ENCODE measurements at regions not wholly inside any gene's neighbourhood (a gene's known extent, or its start where the extent isn't known, plus 50 kb on each side); places are given as distances from the start of the nearest gene placed in this dataset.

DNA sequence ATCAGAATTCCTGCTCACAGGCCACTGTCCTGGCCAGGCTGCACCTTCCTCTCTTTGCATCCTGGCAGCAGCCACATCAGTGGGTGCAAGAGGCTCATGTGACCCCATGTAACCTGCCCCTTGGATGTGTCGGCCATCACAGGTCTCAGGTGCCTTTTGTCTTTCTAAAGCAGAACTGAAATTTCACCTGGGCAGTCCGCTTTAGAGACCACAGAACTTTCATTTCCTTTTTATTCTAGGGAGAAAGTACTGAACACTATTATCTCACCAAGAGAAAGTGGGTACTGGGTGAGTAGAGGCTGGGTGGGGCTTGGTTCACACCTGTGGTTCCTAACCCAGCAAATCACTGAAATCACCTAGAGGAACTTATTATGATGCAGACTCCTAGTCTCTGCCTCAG is 51.7 kb upstream of the NUP160 start:
- TF ChIP-seq, protein P1, sequence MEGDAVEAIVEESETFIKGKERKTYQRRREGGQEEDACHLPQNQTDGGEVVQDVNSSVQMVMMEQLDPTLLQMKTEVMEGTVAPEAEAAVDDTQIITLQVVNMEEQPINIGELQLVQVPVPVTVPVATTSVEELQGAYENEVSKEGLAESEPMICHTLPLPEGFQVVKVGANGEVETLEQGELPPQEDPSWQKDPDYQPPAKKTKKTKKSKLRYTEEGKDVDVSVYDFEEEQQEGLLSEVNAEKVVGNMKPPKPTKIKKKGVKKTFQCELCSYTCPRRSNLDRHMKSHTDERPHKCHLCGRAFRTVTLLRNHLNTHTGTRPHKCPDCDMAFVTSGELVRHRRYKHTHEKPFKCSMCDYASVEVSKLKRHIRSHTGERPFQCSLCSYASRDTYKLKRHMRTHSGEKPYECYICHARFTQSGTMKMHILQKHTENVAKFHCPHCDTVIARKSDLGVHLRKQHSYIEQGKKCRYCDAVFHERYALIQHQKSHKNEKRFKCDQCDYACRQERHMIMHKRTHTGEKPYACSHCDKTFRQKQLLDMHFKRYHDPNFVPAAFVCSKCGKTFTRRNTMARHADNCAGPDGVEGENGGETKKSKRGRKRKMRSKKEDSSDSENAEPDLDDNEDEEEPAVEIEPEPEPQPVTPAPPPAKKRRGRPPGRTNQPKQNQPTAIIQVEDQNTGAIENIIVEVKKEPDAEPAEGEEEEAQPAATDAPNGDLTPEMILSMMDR (conservative IDR thresholded peaks at IDR 0.05; ENCODE audit: low read depth, low read length) = no peak
- TF ChIP-seq EZH2 (IDR thresholded peaks at IDR 0.05; ENCODE audit: borderline replicate concordance, low read depth, low read length, poor library complexity, severe bottlenecking) = no peak
